ENCODE measurements at regions not wholly inside any gene's neighbourhood (a gene's known extent, or its start where the extent isn't known, plus 50 kb on each side); places are given as distances from the start of the nearest gene placed in this dataset.

- TF ChIP-seq RUNX1 (IDR thresholded peaks at IDR 0.05; ENCODE audit: low read depth): no peak
- no peak for TF ChIP-seq ZKSCAN8 (CRISPR knock-in tag; IDR thresholded peaks at IDR 0.05)
These were observed 65.4 kb upstream of the ENPP6 start for GRCh38 chr4:184282895-184283654.

All from K562 (cell line).